ENCODE measurements at regions not wholly inside any gene's neighbourhood (a gene's known extent, or its start where the extent isn't known, plus 50 kb on each side); places are given as distances from the start of the nearest gene placed in this dataset.

GRCh38 chr20:16189371-16189770, 383.9 kb downstream of the KIF16B start:
- dilution Hi-C loops (cut with HindIII; ENCODE audit: low sequenced_read_pairs, unreplicated experiment) = no loop called here
- CTCF ChIA-PET = no interaction called here
- 60% methylated on average over 1 of the region's 4 CpGs; no CpG with 5 or more reads in 1 of the 2 experiments for WGBS, 2 experiments (ENCODE audit: extremely low coverage in 2 of 2, insufficient read length in 1 of 2)

More at GRCh38 chr20:16189371-16189770, 383.9 kb downstream of the KIF16B start:
- BruUV-seq (replicated peaks) = no TSS peak
- intact Hi-C loops (cut with micrococcal nuclease) = no loop called here
- Histone ChIP-seq H4K5ac (ENCODE audit: low read depth, low read length) (no peak overlapping the region), H3K4ac (ENCODE audit: low read depth, low read length) (no peak overlapping the region), H2BK5ac (ENCODE audit: low read depth, low read length, poor library complexity, severe bottlenecking) (no peak overlapping the region), H4K8ac (ENCODE audit: low read depth in 2 of 2, low read length in 2 of 2) (no peak overlapping the region), H3K27ac (ENCODE audit: insufficient read depth, low read length) (no peak overlapping the region), H3K18ac (ENCODE audit: low read depth, low read length) (no peak overlapping the region), H2AFZ (replicated peaks; ENCODE audit: low read length, poor library complexity) (no peak overlapping the region), H3K27me3 (ENCODE audit: control insufficient read depth, insufficient read depth, low read length) (no peaks in the 10 kb centered on the region), H3K56ac (ENCODE audit: extremely low read depth, insufficient read depth, low read length) (no peak overlapping the region), H2BK15ac (ENCODE audit: low read depth, low read length) (no peak overlapping the region), H3K23ac (ENCODE audit: low read depth, low read length) (no peak overlapping the region), H4K20me1 (ENCODE audit: insufficient read depth, low read length) (no peaks in the 10 kb centered on the region), H2AK5ac (ENCODE audit: low read depth, low read length) (no peak overlapping the region), H3K4me1 (ENCODE audit: control insufficient read depth, insufficient read depth, low read length) (no peaks in the 10 kb centered on the region), H2BK120ac (ENCODE audit: low read depth, low read length) (no peak overlapping the region), H3K9me1 (ENCODE audit: insufficient read depth, low read length) (no peaks in the 10 kb centered on the region), H3K9me3 (ENCODE audit: control insufficient read depth, insufficient read depth, low read length) (peaks cover 10% of the 10 kb centered on the region), H3K36me3 (ENCODE audit: control insufficient read depth, insufficient read depth, low read length) (no peaks in the 10 kb centered on the region), H3K9ac (ENCODE audit: low read depth, low read length) (no peak overlapping the region), H3K4me2 (ENCODE audit: low read depth, low read length) (no peak overlapping the region), H3K79me1 (ENCODE audit: low read depth in 1 of 2, low read length in 2 of 2) (no peaks in the 10 kb centered on the region), H3K4me3 (ENCODE audit: insufficient read depth, low read depth, low read length) (no peak overlapping the region), H3K14ac (replicated peaks; ENCODE audit: low read depth, low read length) (no peak overlapping the region), H2BK20ac (ENCODE audit: low read depth, low read length) (no peak overlapping the region), H4K91ac (ENCODE audit: insufficient read depth, low read depth, low read length) (no peak overlapping the region), H2AK9ac (replicated peaks; ENCODE audit: low read depth, low read length, poor library complexity) (no peak overlapping the region)
- ATAC-seq (ENCODE audit: low read depth) = no peak
- DNase-seq = no peak
- no peak for TF ChIP-seq NFE2L2 (IDR thresholded peaks at IDR 0.05; ENCODE audit: low read depth, low read length)
- TF ChIP-seq MAZ (IDR thresholded peaks at IDR 0.05; ENCODE audit: borderline replicate concordance, low read depth, low read length) = no peak
- no peak for TF ChIP-seq POLR2A (IDR thresholded peaks at IDR 0.05; ENCODE audit: low read depth, low read length)
- TF ChIP-seq CTCF (conservative IDR thresholded peaks at IDR 0.05; ENCODE audit: low read depth, low read length) = no peak
- no peak for TF ChIP-seq RFX5 (IDR thresholded peaks at IDR 0.05; ENCODE audit: low read depth, low read length)
- TF ChIP-seq CEBPB (IDR thresholded peaks at IDR 0.05; ENCODE audit: low read depth, low read length) = no peak
- no peak for TF ChIP-seq MXI1 (IDR thresholded peaks at IDR 0.05; ENCODE audit: borderline replicate concordance, low read depth, low read length)
- TF ChIP-seq MAFK (IDR thresholded peaks at IDR 0.05; ENCODE audit: low read depth, low read length) = no peak
- TF ChIP-seq CHD1 (IDR thresholded peaks at IDR 0.05; ENCODE audit: low read depth, low read length) = no peak
- TF ChIP-seq USF2 (IDR thresholded peaks at IDR 0.05; ENCODE audit: low read depth, low read length) = no peak
- TF ChIP-seq FOS (IDR thresholded peaks at IDR 0.05; ENCODE audit: low read depth, low read length) = no peak
- TF ChIP-seq BHLHE40 (IDR thresholded peaks at IDR 0.05; ENCODE audit: low read depth, low read length) = no peak
- TF ChIP-seq RAD21 (IDR thresholded peaks at IDR 0.05; ENCODE audit: low read length) = no peak
- no peak for TF ChIP-seq SMC3 (IDR thresholded peaks at IDR 0.05; ENCODE audit: low read depth, low read length)
- TF ChIP-seq ELK1 (IDR thresholded peaks at IDR 0.05; ENCODE audit: borderline replicate concordance, low read depth, low read length) = no peak
- TF ChIP-seq RCOR1 (IDR thresholded peaks at IDR 0.05; ENCODE audit: insufficient replicate concordance, low read length) = no peak
- in situ Hi-C loops (cut with MboI; ENCODE audit: low sequenced_read_pairs) = no loop called here
- POLR2A ChIA-PET (ENCODE audit: unreplicated experiment) = no interaction called here
